GM19397 (cell line): ENCODE measurements at regions not wholly inside any gene's neighbourhood (a gene's known extent, or its start where the extent isn't known, plus 50 kb on each side); places are given as distances from the start of the nearest gene placed in this dataset.

ENCODE experiments used
- ATAC-seq: cut with Tn5 transposase; IDR thresholded peaks from one replicate; pipeline ENCODE4 v1.9.1; 2021; ENCODE audit warnings: mild to moderate bottlenecking, moderate library complexity; ENCODE audit not compliant: unreplicated experiment

DNA sequence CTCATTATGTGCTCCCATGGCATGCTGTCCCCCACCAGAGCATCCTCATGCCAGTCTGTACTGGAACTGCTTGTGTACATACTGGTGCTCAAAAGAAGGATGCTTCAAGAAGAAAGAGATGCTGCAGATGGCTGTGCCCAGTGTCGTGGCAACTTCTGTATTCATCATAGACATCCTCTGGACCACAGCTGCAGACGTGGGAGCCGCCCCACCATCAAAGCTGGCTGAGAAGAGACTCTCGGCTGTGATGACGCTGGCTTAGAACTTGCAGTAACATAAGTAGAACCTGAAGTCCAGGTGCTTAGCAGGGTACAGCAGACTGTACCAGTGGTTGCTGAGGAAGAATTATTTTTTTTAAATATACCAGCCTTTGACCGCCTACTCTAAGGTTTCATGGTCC lies 112.6 kb upstream of the ARHGAP5 start:
- no peak for ATAC-seq

DNA sequence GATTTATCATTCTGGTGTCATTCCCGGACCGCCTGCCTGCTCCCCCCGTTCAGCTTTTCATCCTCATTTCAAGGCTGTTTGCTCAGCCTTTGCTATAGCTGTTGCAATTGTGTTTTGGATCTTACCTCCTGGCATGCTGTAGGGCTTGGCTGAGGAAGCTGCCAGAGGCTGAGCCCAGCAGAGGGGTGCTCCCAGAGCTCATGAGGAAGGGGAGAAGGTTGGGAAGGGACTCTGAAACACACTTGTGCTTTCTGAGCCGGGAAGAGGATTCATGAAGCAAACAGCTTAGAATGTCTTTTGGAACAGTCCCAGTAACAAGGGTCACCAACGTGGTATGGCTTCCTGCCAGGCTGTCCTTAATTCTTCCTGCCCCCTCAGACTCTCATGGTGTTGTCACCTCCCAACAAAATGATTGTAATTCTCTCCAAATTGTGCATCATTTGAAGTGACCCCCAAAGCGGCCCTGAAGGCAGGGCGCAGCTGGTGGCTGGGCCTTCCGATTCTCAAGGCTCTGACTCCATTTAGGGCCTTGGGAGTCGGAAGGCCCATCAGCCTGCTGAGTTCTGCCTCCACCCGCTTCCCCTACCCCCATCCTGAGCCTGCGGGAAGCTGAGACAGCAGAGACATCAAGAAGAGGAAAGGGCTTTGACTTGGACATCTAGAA lies 111.9 kb upstream of the ARHGAP5 start:
- ATAC-seq = no peak

DNA sequence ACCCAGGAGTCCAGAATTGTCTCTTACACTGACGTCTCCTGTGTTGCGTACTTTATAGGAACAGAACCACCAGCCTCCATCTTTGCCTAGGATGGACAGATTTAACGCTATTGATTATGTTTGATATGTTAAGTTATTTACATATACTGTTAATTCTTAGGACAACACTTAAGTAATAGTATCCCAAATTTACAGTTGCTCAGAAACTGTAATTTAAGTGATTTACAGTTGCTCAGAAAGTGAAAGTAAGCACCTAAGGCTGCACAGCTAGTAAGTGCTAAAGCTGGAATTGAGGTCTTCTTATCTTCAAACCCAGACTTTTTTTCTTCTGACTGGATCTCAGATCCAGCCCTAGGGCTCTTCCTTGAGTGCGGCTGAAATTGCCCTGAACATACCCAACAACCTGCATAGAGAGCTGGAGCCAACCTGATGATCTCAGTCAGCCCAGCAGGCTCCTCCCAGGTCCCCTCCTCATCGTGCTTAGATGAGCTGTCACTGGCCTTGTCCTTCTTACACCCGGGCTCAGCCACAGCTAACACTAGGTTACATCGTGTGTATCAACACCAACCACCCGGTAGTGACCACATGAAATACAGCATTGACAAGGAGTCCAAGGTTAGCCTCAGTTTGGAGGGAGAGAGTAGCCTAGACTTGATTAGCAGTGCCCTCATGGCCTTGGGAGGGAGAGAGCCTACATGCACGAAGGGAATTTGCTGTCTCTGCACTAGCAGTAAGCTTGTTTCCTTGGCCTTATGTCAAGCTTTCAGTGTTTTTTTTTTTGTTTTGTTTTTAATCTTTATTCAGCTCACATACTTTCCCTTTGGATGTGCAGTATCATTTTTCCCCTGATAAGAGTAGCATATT lies 111.1 kb upstream of the ARHGAP5 start:
- no peak for ATAC-seq

DNA sequence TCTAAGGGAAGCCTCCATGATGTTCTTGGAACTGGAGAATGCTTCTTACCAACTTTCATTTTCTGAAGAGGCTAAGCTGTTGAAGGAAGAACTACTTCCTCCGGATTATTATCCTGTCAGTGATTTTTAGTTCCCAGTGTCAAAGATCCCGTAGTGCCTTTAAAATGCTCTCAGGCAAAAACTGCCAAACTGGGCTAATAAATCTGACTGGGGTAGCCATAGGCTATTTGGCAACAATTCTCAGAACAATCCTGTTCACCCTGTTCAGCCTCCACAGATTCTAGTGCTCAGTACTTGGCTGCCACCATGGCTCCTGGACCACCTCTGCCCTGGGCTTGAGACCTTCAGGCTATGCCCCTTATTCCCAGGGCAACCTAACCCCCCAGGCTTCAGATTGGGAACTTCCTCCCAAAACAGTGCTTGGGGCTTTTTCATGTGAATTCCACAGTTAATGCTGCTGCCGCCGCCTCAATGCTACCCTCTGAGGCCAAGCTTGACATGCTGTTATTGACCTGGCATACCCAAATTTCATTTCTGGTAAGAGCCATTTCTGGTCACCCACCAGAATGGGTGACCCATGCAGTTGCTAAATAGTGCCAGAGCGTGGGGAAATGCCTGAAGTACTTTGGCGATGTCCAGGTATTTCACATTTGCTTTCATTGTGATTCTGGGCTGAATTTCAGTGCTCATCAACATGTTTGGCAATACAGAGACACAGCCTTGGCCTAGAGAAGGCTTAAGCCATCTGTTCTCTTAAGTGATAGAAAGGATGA lies 110.0 kb upstream of the ARHGAP5 start:
- no peak for ATAC-seq

DNA sequence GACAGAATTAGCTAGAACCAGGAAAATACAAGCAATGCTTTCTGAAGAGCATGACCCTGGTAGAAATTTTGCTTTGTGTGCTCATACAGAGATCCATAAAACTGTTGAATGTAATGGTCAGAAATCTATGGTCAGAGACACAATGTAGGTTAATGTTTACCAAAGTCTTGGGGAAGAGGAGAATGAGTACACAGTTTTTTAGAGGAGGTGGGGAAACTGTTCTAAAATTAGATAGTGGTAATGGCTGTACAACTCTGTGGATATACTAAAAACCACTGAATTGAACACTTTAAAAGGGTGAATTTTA lies 109.5 kb upstream of the ARHGAP5 start:
- no peak for ATAC-seq

DNA sequence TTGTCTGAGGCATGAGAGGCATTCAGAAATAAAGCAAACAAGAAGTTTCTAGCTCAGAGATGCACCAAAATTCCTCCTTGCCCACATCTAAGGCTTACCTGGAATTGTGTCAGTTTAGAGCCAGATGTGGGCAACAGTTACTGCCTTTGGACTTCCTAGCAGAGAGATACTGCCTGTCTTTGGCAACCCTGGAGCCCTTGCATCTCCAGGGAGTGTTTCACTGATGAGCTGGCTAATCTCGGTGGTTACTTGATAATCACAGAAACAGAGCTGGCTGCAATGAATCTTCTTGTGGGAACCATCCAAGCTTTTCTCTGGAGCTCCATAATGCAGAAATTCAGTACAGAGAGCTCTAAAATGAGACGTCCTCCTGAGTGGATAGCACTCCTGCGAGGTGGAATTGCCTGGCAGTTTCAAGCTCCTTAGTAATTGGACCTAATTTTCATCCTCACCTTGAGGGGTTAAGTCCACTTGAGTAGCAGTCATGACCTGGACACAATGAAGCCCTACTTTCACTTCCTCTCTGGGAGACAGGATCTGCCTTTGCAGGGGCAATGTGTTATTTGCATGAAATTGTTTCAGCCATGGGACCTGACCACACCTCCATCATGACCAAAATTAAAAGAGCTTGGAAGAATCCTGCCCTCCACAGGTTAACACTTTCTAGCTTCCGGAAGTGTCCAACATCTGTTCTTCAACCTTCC lies 108.8 kb upstream of the ARHGAP5 start:
- peak; percentile 62 for ATAC-seq

DNA sequence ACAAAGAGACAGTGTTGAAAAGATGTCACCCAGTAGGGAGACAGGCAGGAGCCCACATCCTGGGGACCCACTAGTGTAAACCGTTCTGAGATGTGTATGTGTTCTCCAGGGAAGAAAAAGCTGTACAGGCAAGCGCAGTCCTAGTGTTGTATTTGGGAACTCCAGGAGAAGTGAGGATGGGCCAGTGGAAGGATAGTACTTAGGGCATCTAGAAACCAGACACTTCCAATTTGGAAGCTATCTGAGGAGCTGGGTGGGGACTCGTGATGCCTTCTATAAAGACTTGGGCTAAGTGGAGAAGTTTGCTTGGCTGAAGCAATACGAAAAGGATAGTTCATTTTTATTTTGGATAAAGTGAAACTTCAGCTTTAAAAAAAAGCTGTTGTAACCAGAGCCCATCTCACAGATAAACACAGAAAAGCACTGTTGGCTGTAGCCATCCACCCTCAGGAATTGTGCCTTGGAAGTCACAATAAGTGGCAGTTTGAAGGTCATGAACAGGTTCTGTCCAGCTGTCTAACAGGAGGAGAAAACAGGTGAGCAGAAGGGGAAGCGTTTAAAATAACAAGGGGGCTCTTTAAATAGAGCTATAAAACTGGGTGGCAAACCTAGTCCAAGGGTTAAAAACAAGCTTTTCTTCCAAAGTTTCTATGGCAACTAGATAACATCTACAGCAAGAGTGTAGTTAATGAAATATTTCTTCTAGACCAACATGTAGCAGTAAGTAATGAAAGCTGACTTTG lies 108.0 kb upstream of the ARHGAP5 start:
- ATAC-seq = no peak

DNA sequence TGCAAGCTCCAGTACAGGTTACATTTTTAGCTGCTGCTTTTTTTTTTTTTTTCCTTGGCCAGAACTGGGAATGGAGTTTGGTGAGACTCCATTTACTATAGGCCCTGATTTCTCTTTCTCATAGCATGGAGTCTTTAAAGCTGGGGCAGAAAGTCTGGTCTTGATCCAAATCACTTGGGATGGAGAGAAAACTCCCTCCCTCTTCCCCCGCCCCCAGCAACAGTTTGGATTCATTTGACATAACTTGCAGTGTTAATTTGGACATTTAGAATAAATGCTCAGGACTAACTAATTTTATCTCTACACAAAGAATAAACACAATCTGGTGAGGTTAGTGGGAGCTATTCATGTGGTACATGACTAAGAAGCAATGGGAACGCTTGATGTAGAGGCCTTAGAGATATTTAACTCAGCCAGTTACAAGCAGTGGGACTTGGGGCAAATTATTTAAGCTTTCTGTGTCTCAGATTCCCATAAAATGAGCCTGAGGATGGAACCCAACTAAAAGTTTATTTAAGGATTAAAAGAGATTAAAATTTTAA lies 107.3 kb upstream of the ARHGAP5 start:
- no peak for ATAC-seq

DNA sequence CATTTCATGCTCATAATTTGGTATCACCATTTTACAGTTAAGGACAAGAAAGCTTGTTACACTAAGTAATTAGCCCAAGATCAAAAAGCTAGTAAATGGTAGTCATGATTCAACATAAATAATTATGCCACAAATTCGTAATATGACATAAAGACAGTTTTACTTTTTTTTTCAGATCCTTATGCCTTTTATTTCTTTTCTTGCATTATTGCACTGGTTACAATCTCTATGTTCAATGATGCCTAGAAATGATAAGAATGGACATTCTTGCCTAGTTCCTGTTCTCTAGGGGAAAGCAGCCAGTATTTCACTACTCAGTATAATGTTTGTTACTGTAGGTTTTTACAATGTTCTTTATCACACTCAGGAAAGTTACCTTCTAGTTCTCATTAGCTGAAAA lies 106.4 kb upstream of the ARHGAP5 start:
- no peak for ATAC-seq

DNA sequence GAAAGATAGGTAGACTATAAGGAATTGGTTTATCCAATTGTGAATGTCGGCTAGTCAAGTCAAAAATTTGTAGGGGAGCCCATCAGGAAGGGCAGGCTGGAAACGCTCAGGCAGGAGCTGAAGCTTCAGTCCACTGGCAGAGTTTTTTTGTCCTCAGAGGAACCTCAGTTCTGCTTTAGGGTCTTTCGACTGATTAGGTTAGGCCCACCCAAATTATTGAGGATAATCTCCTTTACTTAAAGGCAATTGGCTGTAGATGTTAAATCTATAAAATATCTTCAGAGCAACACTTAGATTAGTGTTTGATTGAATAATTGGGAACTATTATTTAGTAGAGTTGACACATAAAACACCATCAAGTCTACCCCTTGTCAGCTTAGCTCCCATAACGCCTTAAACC lies 105.5 kb upstream of the ARHGAP5 start:
- no peak for ATAC-seq

DNA sequence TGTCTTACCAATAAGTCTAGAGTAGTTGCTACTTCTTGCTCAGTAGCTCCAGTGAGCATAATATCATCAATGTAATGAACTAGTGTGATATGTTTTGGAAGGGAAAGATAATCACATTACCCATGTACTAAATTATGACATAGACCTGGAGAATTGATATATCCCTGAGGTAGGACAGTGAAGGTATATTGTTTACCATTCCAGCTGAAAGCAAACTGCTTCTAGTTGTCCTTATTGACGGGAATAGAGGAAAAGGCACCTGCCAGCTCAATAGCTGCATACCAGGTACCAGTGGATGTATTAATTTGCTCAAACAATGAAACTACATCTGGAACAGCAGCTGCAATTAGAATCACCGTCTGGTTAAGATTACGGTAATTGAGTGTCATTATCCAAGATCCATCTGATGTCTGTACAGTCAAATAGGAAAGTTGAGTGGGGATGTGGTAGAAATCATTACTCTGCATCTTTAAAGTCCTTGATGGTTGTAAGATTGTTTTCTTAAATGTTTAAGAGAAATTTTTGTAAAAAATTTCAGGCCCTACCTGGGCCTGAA lies 100.0 kb upstream of the ARHGAP5 start:
- ATAC-seq = no peak

DNA sequence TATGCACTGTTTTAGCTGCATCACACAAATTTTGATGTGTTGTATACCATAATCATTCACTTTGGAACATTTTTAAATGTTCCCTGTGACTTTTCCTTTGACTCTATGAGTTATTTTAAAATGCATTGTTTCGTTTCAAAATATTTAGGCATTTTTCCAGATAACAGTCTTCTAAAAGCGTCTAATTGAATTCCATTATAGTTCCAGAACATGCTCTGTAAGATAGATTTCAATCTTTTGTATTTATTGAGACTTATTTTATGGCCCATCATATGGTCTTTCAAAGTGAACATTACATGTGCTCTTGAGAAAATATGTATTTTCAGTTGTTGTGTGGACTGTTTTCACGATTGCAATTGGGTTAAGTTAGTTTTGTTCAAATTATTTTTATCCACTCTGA lies 98.7 kb upstream of the ARHGAP5 start:
- no peak for ATAC-seq

DNA sequence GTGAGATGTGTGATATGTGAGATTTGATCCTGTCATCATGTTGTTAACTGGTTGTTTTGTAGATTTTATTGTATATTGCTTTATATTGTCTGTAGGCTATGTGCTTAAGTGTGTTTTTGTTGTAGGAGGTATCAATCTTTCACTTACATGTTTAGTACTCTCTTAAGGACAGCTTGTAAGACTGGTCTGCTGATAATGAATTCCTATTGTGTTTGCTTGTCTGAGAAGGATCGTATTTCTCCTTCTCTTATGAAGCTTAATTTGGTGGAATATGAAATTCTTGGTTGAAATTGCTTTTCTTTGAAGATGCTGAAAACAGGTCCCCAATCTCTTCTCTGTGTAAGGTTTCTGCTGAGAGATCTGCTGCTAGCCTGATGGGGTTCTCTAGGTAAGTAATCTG lies 94.5 kb upstream of the ARHGAP5 start:
- no peak for ATAC-seq

DNA sequence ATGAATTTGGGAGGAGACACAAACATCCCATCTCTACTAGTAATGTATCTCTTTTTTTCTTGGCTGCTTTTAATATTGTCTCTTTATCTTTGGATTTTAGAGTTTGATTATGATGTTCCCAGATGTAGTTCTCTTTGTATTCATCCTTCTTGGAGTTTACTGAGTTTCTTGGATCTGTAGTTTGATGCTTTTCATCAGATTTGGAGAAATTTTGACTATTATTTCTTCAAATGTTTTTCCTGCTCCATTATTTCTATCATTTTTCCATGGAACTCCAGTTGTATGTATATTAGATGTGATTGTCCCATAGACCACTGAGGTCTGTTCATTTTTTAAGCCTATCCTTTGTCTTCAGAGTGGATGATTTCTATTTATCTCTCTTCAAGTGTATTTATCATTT lies 90.7 kb upstream of the ARHGAP5 start:
- no peak for ATAC-seq

DNA sequence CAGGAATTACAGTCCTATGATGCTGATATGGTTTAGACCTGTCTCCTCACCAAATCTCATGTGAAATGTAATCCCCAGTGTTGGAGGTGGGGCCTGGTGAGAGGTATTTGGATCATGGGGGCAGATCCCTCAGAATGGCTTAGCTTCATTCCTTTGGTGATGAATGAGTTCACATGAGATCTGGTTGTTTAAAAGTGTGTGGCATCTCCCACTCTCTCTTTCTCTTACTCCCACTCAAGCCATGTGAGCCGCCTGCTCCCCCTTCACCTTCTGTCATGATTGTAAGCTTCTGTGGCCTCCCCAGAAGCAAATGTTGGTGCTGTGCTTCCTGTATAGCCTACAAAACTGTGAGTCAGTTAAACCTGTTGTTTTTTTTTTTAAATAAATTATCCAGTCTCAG lies 89.4 kb upstream of the ARHGAP5 start:
- ATAC-seq = no peak

DNA sequence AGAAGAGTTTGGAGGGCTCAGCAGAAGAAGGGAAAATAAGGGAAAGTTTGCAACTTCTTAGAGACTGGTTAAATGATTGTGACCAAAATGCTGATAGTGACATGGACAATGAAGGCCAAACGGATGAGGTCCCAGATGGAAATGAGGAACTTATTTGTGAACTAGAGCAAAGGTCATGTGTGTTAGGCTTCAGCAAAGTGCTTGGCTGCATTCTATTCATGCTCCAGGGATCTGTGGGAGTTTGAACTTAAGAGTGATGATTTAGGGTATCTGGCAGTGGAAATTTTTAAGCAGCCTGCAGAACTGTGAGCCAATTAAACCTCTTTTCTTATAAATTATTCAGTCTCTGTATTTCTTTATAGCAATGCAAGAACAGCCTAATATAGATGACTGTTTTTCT lies 88.9 kb upstream of the ARHGAP5 start:
- ATAC-seq = no peak

DNA sequence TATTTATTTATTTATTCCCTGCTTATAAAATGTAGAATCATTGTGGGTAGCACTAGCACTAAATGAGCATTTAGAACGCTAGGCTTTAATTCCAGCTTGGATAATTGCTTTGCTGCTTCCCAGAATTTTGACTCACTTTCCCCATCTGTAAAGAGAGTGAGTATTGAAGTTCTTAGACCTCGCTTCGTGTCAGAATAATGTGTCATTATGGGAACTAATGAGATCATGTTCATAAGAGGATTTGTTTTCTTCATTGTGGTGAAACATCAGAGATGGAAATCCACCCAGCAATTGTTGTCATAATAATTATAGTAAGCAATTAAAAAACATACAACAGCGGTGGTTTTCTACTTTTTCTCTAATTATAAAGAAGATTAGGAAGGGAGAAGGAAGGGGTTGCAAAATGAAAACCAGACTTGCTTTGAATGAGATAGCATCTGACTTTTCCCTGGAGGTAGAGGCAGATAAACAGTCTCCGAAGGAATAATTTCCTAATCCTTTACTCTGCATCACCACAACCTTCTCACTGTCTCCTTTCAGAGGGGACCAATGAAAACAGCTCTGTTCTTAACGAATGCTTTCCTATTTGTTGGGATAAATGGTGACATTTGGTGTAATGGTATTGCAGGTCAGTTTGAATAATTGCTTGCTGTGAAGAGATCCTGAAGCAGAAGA lies 86.8 kb upstream of the ARHGAP5 start:
- no peak for ATAC-seq

DNA sequence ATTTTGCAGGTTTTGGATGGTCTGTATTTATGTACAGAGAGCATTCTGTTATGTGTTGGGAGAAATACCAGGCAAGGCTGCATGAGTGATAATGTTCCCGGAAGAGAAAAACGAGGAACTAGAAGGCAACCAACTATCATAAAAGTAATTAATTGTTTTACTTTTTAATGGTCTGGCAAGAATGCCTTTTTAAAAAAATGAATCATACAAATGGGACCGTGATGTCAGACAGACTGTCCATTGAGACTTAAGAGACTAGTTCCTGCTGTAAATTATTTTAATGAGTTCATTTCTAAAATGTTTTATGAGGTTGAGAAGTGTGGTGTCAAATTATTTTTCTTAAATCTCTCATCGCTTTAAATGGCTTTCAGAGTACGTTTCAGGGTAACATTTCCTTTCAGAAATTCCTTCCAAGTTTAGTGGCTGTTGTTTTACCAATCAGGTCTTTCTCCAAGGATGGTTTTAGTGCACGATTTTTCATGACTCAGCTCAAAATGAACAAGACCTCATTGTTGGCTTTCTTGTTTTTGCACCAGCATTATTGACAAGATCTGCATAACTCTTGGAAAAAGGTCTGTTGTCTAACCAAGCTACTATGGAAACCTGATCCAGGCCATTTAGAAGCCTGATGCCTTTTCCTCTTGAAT lies 86.1 kb upstream of the ARHGAP5 start:
- ATAC-seq = no peak

DNA sequence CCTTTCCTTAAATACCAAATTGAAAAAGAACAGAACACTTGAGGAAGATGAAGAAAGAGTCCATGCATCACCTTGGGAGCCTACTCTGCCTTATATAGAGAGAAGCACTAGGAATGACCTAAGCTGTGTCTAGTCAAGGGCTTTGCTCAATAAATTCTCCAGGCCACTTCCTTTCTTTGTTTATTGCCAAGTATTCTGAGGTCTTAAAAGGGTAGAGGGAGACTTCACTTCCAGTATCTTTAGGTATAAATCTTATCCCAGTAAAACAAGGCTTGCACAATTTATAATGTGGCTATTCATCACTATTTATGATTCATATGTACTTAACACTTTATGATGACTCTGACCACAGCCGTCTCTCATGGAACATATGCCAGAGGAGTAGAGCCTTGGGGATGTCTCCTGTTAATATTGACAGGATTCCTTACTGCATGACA lies 85.1 kb upstream of the ARHGAP5 start:
- ATAC-seq = no peak
